NCI-H2107 treated with DMSO at 0.1 percent for 48 hours (cell line): ENCODE measurements at regions not wholly inside any gene's neighbourhood (a gene's known extent, or its start where the extent isn't known, plus 50 kb on each side); places are given as distances from the start of the nearest gene placed in this dataset.

Experiments used
- DNase-seq: peaks from one replicate; lab custom pipeline; 2025; ENCODE audit not compliant: unreplicated experiment; lab: John Stamatoyannopoulos, UW

GRCh38 chr5:17882760-17883488 is 248.7 kb downstream of the TAF11L14 start:
- DNase-seq: no peak

GRCh38 chr5:17888155-17888554 is 253.9 kb downstream of the TAF11L14 start:
- no peak for DNase-seq

DNA sequence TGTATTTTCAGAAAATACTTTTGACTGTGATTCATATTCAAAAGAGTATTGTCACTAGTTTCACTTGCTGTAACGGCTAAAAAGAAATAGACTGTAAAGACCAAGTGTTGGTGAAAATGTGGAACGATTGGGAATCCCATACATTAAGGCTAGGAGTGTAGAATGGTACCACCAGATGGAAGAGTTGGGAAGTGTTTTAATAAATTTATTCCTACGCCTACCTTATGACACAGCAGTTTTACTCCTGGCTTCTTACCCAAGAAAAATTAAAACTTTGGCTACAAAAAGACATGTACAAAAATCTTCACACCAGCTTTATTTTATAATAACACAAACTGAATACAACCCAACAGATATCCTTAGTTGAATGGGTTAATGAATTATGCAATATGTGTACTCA is 256.2 kb downstream of the TAF11L14 start:
- no peak for DNase-seq

DNA sequence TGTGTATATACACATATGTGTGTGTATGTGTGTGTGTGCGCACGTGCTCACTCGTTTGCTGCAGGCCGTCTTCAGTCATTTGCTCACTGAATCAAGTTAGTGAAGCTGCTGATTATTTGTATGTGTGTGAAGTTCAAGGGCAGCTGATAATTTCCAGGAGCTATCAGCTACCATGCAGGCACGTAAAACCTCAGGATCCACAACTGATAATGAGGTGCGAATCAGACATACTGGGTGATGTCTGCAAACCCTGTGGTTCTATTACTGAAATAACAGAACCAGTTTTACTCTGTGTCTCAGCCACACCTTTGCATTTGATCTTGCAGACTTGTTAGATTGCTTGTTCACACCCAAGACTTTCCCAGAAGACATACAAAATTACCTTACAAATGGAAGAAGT is 257.6 kb downstream of the TAF11L14 start:
- no peak for DNase-seq

DNA sequence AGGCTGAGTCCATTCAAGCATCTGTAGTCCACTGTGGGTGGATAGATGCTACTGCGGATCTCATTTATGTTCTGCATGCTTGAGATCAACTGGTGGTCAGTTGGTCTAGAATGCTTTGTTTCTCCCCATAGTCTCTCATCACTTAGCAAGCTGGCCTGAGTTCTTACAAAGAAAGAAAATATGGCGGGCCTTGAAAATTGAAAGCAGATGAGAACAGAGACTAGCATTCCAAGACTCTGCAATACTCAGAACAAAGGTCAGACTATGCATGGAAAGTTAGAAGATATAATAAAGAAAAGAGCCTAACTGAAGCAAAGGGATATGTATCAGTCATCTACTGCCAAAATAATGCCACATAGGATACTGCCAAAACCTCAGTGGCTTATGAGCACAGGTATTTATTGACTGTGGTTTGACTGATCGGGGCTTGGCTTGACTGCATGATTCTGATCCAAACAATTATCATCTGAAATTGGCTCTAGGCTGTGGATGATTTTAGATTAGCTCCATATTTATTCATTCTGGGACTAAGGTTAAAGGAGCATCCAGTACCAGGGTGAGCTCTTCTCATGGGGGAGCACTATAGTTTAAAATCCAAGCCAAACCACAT is 258.9 kb downstream of the TAF11L14 start:
- no peak for DNase-seq

- DNase-seq: no peak
These were observed 261.2 kb downstream of the TAF11L14 start for GRCh38 chr5:17895288-17896033.

DNA sequence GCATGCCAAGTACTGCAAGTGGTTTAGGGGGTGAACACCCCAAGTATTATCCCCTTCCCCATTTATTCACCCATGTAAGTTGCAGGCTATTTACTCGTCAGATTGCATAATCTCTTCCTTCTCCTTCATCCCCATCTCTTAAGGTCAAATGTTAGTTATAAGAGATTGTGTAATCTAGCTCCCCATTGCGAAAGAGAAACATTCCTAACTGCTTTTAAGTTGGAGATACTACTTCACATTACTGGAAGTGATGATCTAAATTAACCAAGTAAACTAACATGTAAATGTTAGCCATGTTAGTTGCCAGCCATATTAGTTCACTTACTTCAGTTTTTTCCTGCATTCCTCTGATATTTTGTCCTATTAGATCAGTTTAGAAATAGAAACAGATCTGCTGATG is 262.3 kb downstream of the TAF11L14 start:
- no peak for DNase-seq

DNA sequence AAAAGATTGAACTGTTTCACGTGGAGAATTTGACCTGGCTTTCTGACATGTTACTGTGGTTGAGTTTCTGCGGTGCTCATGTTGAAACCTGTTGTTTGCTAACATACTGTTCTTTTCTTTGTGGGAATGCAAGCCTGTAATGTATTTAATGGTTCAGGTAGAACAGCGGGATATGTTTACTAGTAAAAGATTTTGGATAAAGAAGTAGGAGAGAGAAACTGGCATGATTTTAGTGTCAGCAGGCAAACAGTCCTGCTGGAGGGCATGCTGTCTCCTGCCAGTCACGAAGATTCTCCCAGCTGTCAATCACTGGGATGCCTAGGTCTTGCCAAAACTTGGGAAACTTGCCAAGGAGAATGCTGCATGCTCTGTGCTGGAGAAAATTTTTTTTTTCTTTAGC is 263.5 kb downstream of the TAF11L14 start:
- DNase-seq: no peak

DNA sequence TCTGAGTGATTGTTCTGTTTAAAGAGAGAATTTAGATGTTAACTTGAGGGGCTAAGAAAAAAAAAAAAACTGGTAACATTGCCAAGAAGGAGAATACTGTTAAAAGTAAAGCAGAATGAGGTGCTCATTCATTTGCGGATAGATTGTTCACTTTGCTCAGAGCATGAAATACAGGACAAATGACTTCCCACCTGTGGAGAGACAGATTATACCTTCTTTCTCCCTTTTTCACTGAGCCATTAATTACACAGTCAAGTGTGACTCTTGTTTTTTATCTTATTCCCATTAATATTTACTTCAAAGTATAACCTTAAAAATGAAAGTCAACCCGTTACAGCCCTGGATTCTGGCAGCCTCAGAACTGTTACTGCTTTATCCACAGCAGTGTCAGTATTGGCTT is 264.5 kb downstream of the TAF11L14 start:
- no peak for DNase-seq

DNA sequence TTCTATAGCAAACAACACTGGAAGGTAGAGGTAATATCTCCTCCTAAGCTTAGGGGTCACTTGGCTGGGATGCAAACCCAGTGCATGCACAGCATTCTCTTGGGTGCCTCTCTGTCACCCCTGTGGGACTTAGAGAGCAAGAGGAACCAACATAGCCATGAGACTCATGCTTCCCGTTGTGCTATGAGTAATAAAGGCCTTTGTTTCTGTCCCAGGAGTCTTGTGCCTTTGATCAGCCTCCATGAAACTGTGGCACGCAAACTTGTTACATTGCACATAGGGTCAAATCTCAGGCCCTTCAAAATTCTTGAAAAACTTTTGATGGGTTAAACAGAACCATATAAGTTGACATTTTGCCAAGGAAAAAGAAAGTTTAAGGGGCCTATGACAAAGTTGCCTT is 272.8 kb downstream of the TAF11L14 start:
- no peak for DNase-seq

GRCh38 chr5:17910318-17910717 is 276.1 kb downstream of the TAF11L14 start:
- DNase-seq: no peak

DNA sequence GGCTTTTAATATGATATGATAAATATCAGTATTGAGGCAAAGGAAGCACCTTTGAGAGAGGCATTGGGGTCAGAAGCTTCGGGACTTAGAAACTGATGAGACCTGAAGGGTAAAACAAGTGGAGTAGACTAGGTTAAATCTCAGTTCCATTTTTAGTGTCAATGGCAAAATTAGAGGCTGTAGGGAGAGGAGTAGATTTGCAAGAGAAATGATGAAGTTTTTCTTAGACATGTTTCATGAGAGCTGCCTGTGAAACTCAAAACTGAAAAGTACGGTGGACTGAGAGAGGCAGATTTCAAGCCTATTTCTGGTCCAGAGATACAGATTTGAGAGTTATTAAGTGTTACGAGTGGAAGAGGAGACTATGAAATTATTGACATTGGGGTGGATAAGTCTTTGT is 278.5 kb downstream of the TAF11L14 start:
- no peak for DNase-seq

- DNase-seq: no peak
These were observed 282.2 kb downstream of the TAF11L14 start for GRCh38 chr5:17916446-17916845.

DNA sequence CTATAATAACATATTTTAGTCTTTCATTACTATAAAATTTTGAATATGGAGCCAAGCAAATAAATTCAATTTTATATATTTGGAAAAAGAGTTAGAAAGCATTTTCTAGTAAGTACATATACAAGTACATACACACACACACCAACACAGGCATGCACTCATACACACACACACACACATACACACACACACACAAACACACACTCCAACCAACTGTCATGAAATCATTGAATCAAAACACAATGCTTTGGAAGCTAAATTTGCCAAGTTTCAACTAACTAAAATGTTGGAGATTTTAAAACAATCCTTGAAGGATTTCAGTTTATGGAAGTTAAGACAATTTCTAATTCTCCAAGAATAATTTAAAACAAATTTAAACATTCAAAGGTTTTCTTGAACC is 283.2 kb downstream of the TAF11L14 start:
- no peak for DNase-seq

- no peak for DNase-seq
These were observed 284.3 kb downstream of the TAF11L14 start for GRCh38 chr5:17918373-17919104.

DNA sequence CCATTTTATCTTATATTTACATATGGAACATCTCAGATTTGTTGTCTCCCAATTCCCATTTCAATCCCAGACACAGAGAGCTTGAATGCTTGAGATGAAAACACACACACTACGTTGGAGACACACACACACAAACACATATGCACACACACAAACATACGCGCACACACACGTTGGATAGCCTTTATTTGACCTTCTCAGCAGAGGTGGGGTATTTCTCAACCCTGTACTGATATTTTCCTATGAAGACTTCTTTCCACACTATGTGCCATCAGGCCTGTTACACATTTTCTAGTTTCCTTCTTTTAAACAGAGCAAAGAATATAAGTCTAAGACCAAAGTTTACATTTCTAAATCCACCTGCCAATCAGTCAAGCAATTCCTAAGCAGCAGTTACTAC is 291.0 kb downstream of the TAF11L14 start:
- no peak for DNase-seq

DNA sequence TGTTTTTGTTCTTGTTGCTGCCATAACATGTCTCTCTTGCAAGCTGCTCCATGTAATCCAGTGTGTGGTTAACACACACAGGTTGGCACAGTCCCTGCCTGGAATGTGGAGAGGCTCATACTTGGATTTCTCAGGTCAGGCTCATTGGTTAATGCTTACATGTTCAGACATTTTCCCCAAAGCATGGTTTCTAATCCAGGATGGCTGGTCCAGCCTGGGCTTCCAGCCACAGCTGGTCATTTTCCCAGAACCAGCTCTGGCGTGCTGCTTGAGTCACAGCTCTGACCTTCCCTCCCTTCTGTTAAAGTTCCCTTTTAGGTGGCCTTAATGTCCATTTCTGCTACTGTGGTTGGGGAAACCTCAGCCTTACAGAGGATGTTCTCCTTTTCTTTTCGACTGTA is 294.3 kb downstream of the TAF11L14 start:
- DNase-seq: no peak

- DNase-seq: no peak
These were observed 294.9 kb downstream of the TAF11L14 start for GRCh38 chr5:17929171-17929570.

GRCh38 chr5:17930346-17930745 is 296.1 kb downstream of the TAF11L14 start:
- no peak for DNase-seq

DNA sequence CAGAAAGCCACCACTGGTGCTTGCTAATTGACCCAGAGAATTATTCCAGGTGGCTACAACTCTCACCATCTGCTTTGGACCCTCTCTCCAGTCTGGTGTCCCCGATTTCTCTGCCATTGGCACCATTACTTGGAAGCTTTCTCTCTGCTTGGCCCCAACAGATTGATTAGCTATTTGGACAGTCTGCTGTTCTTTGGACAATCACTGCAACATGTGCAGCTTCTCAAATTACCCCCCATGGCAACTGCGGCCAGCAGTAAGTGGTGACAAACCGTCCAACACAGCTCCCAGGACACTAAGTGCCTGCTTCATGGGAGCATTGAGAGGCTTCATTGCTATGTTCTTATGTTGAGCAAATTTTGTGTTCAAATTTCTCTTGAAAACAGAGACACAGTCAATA is 309.8 kb downstream of the TAF11L14 start:
- DNase-seq: no peak

DNA sequence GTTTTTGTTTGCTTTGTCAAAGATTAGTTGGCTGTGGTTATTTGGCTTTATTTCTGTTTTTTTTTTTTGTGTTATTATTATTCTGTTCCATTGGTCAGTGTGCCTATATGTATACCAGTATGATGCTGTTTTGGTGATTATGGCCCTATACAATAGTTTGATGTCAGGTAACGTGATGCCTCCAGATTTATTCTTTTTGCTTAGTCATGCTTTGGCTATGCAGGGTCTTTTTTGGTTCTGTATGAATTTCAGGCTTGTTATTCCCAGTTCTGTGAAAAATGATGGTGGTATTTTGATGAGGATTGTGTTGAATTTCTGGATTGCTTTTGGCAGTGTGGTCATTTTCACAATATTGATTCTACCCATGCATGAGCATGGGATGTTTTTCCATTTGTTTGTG is 312.8 kb downstream of the TAF11L14 start:
- no peak for DNase-seq
